Keratinocyte (primary cell): ENCODE measurements at regions not wholly inside any gene's neighbourhood (a gene's known extent, or its start where the extent isn't known, plus 50 kb on each side); places are given as distances from the start of the nearest gene placed in this dataset.

Experiments
- DNase-seq: peaks from one replicate; pipeline ENCODE4 v3.0.0-alpha.2; 2011; ENCODE audit warnings: low read depth, missing footprints, low spot score
- FAIRE-seq: peaks from 2 replicates; lab custom pipeline; 2011; peaks lifted over from hg19 to GRCh38; lab: Jason Lieb, UNC
- H2AFZ ChIP-seq: 2 replicates; pipeline ENCODE4 v1.6.0; 2012; ENCODE audit warnings: low read length, control low read depth, inconsistent platforms; ENCODE audit not compliant: control insufficient read depth
- H3K27ac ChIP-seq: 2 replicates; pipeline ENCODE4 v1.5.1; 2011; ENCODE audit warnings: low read length; ENCODE audit not compliant: control insufficient read depth, insufficient read depth
- H3K27me3 ChIP-seq: 3 replicates; pipeline ENCODE4 v1.6.0; 2011; ENCODE audit warnings: low read length; ENCODE audit not compliant: control insufficient read depth, insufficient read depth; ENCODE audit errors: extremely low read depth
- H3K36me3 ChIP-seq, 2 experiments: 2 replicates in 1 of 2; 3 replicates in 1 of 2; pipeline ENCODE4 v1.5.1; 2011; ENCODE audit warnings: low read length in 2 of 2, mild to moderate bottlenecking in 1 of 2; ENCODE audit not compliant: control insufficient read depth in 2 of 2, insufficient read depth in 2 of 2; ENCODE audit errors: extremely low read depth in 1 of 2
- H3K4me1 ChIP-seq: 3 replicates; pipeline ENCODE4 v1.5.1; 2011; ENCODE audit warnings: low read length; ENCODE audit not compliant: control insufficient read depth, insufficient read depth; ENCODE audit errors: extremely low read depth
- H3K4me2 ChIP-seq: 3 replicates; pipeline ENCODE4 v1.6.0; 2011; ENCODE audit warnings: low read depth, low read length; ENCODE audit not compliant: control insufficient read depth, insufficient read depth; ENCODE audit errors: extremely low read depth
- H3K4me3 ChIP-seq, 3 experiments: fragments of 200-600 bp in 1 of 3; sonication (generic) in 1 of 3; 2 replicates in 2 of 3; 3 replicates in 1 of 3; pipeline ENCODE4 v1.5.1; 2011 to 2016; ENCODE audit warnings: low read length in 3 of 3, mild to moderate bottlenecking in 3 of 3, control low read depth in 2 of 3, inconsistent platforms in 1 of 3, low read depth in 1 of 3, mixed read lengths in 1 of 3, mixed run types in 1 of 3, moderate library complexity in 1 of 3; ENCODE audit not compliant: control insufficient read depth in 2 of 3, insufficient read depth in 2 of 3; ENCODE audit errors: extremely low read depth in 1 of 3
- H3K79me2 ChIP-seq: 2 replicates; pipeline ENCODE4 v1.6.0; 2012; ENCODE audit warnings: low read length; ENCODE audit not compliant: control insufficient read depth, insufficient read depth
- H3K9ac ChIP-seq: 3 replicates; pipeline ENCODE4 v1.6.0; 2011; ENCODE audit warnings: low read length; ENCODE audit not compliant: control insufficient read depth, insufficient read depth; ENCODE audit errors: extremely low read depth
- H3K9me1 ChIP-seq: 3 replicates; pipeline ENCODE4 v1.6.0; 2011; ENCODE audit warnings: low read length; ENCODE audit not compliant: control insufficient read depth, insufficient read depth; ENCODE audit errors: extremely low read depth
- H3K9me3 ChIP-seq: 2 replicates; pipeline ENCODE4 v1.5.1; 2012; ENCODE audit warnings: low read depth, low read length; ENCODE audit not compliant: control insufficient read depth
- H4K20me1 ChIP-seq: 3 replicates; pipeline ENCODE4 v1.6.0; 2011; ENCODE audit warnings: low read length; ENCODE audit not compliant: control insufficient read depth, insufficient read depth; ENCODE audit errors: extremely low read depth
- EZH2 ChIP-seq: IDR thresholded peaks from one replicate; pipeline ENCODE4 v1.6.1; 2012; ENCODE audit warnings: inconsistent platforms, mild to moderate bottlenecking, low read length, moderate library complexity
- dilution Hi-C: fragments of 300-500 bp; cut with MboI; formaldehyde crosslinking; loops from one replicate; pipeline ENCODE4 v1.7.0; 2020; ENCODE audit warnings: low sequenced_read_pairs; ENCODE audit not compliant: extremely low pct_ligation_motif_present
- TF ChIP-seq, protein P1 (sequence below), 3 experiments: IDR thresholded peaks in 1 of 3; conservative IDR thresholded peaks in 1 of 3; optimal IDR thresholded peaks in 1 of 3; 2 replicates in 2 of 3; 3 replicates in 1 of 3; pipeline versions ENCODE3 to v1.5.1; 2011; ENCODE audit warnings: low read length in 3 of 3, mild to moderate bottlenecking in 3 of 3, moderate library complexity in 2 of 3, control low read depth in 1 of 3, inconsistent platforms in 1 of 3; ENCODE audit not compliant: insufficient read depth in 2 of 3; ENCODE audit errors: extremely low read depth in 1 of 3

DNA sequence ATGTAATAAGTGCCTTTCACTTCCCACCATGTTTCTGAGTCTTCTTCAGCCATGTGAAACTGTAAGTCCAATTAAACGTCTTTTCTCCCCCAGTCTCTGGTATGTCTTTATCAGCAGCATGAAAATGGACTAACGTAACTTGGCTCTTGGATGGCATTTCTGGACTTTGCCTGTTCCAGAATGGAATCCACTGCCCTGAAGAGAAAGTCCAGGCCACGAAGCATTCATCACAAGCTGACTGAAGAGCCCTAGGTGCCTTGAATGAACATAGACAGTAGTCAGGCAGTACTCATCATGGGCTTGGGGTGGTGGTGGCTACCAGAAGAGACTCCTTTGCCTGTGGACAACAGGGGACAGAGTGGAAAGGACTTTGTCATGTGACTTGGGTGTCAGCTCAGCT, 1505.0 kb downstream of the SI start:
- Histone ChIP-seq H3K9me1 (no peaks in the 10 kb centered on the region), H3K79me2 (no peaks in the 10 kb centered on the region), H3K4me3 (no peak overlapping the region), H3K9me3 (no peaks in the 10 kb centered on the region), H3K9ac (no peak overlapping the region), H3K4me2 (no peak overlapping the region), H3K27ac (no peak overlapping the region), H3K36me3 (no peaks in the 10 kb centered on the region), H3K27me3 (no peaks in the 10 kb centered on the region), H4K20me1 (no peaks in the 10 kb centered on the region), H2AFZ (no peak overlapping the region), H3K4me1 (no peaks in the 10 kb centered on the region)
- FAIRE-seq (no peak), DNase-seq (no peak)
- TF ChIP-seq, protein P1, sequence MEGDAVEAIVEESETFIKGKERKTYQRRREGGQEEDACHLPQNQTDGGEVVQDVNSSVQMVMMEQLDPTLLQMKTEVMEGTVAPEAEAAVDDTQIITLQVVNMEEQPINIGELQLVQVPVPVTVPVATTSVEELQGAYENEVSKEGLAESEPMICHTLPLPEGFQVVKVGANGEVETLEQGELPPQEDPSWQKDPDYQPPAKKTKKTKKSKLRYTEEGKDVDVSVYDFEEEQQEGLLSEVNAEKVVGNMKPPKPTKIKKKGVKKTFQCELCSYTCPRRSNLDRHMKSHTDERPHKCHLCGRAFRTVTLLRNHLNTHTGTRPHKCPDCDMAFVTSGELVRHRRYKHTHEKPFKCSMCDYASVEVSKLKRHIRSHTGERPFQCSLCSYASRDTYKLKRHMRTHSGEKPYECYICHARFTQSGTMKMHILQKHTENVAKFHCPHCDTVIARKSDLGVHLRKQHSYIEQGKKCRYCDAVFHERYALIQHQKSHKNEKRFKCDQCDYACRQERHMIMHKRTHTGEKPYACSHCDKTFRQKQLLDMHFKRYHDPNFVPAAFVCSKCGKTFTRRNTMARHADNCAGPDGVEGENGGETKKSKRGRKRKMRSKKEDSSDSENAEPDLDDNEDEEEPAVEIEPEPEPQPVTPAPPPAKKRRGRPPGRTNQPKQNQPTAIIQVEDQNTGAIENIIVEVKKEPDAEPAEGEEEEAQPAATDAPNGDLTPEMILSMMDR (optimal IDR thresholded peaks at IDR 0.05 in 1 of 3, IDR thresholded peaks at IDR 0.05 in 1 of 3, conservative IDR thresholded peaks at IDR 0.05 in 1 of 3; ENCODE audit: extremely low read depth in 1 of 3, insufficient read depth in 2 of 3, low read length in 3 of 3) = no peak
- TF ChIP-seq EZH2 = no peak
- dilution Hi-C loops = no loop called here

DNA sequence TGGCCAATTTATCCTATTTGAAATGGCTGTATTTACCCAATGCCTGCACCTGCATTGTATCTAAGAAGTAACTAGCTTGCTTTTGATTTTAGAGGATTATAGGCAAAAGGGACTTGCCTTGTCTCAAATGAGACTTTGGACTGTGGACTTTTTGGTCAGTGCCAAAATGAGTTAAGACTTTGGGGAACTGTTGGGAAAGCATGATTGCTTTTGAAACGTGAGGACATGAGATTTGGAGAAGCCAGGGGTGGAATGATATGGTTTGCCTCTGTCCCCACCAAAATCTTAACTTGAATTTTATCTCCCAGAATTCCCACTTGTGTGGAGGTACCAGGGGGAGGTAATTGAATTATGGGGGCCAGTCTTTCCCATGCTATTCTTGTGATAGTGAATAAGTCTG, 1505.4 kb downstream of the SI start:
- DNase-seq (no peak), FAIRE-seq (no peak)
- H3K9ac ChIP-seq = no peak overlapping the region
- no peaks in the 10 kb centered on the region for H3K9me3 ChIP-seq
- H3K27ac ChIP-seq = no peak overlapping the region
- no peaks in the 10 kb centered on the region for H3K4me1 ChIP-seq
- no peak overlapping the region for H2AFZ ChIP-seq
- TF ChIP-seq EZH2 = no peak
- TF ChIP-seq, protein P1 (optimal IDR thresholded peaks at IDR 0.05 in 1 of 3, IDR thresholded peaks at IDR 0.05 in 1 of 3, conservative IDR thresholded peaks at IDR 0.05 in 1 of 3; ENCODE audit: extremely low read depth in 1 of 3, insufficient read depth in 2 of 3, low read length in 3 of 3) = no peak
- no peaks in the 10 kb centered on the region for H3K36me3 ChIP-seq
- no peak overlapping the region for H3K4me2 ChIP-seq
- no peak overlapping the region for H3K4me3 ChIP-seq
- no peaks in the 10 kb centered on the region for H4K20me1 ChIP-seq
- dilution Hi-C loops = no loop called here
- no peaks in the 10 kb centered on the region for H3K9me1 ChIP-seq
- H3K79me2 ChIP-seq = no peaks in the 10 kb centered on the region
- no peaks in the 10 kb centered on the region for H3K27me3 ChIP-seq
